LHCN-M2 (cell line): ENCODE measurements at regions not wholly inside any gene's neighbourhood (a gene's known extent, or its start where the extent isn't known, plus 50 kb on each side); places are given as distances from the start of the nearest gene placed in this dataset.

Source experiments
- DNase-seq: peaks from one replicate; pipeline ENCODE4 v3.0.0-alpha.2; 2012; ENCODE audit warnings: low read depth

DNA sequence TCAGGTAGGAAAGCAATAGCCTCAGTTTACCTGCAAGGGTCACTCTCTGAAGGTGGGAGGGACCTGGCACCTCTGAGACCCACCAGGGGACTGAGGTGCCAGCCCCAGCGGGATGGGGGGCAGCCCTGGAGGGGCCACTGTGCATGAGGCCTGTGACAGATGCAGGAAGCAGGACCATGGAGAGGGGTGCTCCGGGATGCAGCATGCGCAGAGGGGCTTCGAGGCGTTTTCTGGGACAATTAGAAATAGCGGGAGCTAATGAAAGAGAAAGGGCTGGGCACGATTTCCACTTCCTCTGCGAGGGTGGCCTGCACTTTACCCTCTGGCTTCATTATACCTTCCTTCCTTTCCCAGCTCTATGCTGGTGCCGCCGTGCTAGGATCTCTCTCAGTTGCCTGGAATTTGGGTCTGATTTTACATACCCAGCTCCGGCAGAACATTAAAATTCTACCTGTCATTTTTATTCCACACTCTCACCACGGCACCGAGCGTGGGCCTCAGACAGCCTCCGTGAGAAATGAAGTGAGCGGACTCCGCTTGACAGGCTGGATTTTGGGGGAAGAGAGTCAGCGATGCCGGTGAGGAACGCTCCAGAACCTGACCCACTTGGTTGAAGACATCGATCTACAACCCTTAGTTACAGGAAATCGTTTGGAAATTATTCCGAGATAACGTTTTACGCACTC is 333.9 kb upstream of the PFKP start:
- DNase-seq = no peak

DNA sequence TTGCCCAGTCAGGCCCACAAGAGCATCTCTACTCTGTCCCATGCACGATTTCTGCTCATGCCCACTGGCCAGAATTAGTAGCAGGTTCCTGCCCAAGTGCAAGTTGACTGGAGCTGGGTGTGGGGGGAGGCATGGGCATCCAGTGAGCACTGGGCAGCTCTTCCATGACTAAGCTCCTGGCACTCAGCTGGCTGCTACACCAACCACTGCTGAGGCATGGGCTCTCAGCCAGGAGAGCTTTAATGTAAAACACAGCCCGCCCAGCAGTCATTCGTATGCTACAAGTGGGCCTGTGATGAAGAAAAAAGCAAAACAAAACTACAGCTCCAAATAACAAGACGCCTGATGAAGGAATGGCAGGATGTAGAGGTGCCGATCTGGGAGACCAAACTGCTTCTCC is 335.4 kb upstream of the PFKP start:
- DNase-seq = no peak

DNA sequence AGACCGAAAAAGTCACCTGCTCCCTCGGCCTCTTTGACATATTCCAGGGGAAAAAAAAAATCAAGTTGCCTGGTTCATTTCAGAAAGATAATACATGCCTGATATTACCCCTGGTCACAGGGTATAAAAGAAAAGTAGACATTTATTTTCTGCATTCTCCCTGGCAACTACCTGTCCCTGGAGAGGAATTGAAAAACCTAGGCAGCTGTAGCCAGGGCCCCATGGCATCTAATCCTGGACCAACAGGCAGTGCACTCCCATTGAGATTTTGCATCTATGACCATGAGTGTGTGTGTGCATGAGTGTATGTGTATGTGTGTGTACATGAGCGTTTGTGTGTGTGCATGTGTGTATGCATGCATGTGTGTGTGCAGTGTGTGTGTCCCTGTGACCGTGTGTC is 338.2 kb upstream of the PFKP start:
- DNase-seq = no peak

DNA sequence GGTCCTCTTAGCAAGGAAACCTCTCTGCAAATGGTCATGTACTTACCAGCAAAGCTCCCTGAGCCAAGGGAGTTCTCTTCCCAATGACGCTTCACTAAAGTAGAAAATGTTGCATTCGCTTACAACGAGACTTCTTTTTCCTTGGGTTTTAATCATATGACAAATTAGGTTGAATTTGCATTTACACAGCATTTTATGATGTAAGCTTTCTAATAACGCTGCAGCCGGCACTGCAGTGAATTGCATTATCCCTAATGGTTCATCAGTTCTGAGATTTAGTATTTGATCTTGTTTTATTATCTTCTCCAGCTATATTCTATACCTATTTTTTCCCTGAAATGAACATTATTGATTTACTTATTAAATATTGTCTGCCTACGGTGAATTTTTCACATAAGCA is 339.3 kb upstream of the PFKP start:
- no peak for DNase-seq

DNA sequence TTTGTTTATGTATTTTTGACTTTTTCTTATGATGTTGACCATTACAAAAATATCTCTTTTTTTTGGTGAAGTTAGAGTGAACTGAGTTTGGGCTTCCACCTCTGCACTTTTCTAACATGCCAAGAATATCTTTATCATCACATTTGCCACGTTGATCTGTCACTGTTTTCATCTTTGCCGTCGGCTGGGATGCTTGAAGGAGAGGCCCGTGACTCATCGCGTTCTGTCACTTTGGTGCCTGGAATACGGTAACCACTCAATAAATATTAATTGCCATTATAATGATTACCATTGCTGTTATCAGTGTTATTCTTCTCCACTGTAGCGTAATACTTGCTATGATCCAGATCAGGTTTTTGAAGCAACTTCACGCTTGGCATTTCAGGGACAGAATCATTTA is 350.8 kb upstream of the PFKP start:
- DNase-seq = no peak

DNA sequence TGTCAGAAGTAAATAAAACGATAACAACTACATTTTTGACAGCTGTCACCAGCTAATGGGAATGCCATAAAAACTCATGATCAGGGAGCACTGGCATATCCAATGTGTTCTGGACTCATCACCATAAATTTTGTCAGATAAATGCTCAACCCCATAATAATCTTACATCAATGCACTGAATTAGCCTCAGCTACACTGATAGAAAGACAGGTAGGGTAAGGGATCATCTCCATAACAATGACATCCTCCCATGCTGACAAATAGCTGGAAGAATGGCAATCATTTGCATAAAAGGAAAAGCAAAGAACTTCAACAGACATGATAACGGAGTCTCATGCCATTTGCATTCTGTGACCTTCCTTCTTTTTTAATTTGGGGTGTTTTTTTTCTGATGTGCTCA is 352.8 kb upstream of the PFKP start:
- DNase-seq = no peak

DNA sequence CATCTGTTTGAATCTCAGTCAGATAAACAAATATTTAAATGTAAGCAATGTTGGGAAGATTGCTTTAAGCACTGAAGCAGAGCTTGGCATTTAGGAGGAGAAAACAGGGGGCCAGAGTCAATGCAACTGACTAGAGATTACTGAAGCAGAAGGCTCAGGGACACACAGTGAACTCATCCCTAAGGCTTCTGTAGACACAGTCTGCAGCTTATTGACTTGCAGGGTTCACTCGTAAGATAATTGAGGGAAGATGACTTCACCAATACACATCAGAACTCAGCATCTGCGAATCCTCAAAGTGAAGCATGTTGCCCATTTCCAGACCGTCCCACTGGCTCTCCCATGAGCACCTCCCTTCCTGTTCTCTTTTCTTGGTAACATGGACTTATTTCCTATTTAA is 363.4 kb upstream of the PFKP start:
- no peak for DNase-seq

DNA sequence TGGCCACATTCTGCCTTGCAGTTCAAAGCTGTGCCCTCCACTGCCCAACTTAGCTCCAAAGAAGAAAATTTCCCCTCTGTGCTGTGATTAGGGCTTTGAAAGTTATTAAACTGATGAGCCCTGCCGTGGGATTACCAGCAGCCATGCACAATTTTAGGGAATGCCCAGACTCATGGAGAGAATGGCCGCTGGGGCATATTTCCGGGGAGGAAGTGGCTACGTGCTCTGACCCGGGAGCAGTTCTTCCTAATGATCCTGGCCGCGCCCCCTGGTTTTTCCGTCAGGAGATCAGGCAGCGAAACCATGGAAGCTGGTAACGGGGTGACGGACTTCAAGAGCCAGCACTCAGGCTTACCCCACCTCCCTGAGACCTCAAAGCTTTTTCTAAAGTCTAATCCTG is 365.5 kb upstream of the PFKP start:
- DNase-seq = no peak

DNA sequence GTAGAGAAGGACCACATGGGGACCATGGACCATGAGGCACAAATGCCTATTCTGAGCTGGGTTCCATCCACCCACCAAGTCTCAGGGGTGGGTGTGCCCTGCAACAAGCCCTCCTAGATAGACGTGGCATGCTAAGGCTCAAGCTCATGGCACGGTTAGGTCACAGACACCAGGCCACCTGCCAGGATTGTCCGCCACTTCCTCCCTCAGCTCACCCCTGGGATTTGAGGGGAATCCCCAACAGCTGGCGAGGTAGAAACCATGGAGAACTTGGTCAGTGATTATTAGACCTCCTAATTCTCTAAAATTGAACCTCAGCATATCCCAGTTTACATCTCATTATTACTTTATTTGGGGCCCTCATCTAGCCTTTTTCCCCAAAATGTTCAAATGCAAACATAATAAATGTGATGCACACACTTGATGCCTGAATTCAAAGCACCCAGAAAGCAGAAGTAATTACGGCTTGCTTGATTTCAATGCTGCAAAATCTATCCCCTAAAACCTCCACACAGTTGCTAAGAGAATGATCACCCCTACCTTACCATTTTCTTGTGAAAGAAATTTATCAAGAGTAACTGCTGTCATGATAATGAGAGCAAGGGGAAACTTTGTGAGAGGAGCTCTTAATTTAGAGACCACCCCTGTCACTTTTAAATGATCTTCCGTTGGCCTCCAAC is 366.6 kb upstream of the PFKP start:
- no peak for DNase-seq

DNA sequence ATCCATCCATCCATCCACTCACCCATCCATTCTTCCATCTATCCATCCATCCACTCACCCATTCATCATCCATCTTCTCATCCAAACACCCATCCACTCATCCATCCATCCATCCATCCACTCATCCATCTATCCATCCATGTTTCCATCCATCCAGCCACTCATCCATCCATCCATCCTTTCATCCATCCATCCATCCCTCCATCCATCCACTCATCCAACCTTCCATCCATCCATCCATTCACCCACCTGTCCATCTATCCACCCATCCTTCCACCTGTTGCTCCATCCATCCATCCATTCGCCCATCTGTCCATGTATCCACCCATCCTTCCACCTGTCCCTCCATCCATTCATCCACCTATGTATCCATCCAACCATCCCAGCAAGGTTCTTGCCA is 378.4 kb upstream of the PFKP start:
- DNase-seq = no peak

DNA sequence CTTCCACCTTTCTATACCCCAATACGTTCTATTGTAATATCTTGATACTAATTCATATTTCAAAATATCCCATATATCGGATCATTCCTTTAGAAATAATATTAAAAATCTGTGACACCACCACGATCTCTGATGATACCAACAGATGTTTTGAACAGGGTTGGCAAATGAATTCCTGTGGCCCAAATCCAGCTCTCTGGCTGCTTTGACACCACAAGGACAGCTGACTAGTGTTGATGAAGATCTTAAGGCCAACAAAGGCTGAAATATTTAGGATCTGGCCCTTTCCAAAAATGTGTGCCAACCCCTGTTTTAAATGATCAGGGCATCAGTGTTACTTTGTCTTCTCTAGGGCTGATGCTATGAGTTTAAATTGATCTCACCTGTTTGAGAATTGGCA is 380.7 kb upstream of the PFKP start:
- no peak for DNase-seq

DNA sequence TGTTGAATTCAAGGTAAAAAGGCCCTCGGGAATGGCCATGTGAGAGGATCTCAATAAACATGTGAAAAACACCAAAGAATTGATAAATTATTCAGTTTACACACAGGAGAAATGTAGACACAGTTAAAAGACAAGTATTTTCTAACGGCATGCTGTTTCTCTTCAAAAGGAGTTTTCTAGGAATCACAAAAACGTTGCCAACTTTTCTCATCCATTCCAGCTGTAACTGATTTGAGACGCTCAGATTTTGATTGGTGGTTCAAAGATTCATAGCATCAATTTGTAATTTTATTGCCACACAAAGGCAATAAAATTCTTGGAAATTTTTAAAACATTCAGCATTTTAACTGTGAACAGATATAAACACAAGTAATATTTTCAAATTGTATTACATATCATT is 384.9 kb upstream of the PFKP start:
- no peak for DNase-seq

DNA sequence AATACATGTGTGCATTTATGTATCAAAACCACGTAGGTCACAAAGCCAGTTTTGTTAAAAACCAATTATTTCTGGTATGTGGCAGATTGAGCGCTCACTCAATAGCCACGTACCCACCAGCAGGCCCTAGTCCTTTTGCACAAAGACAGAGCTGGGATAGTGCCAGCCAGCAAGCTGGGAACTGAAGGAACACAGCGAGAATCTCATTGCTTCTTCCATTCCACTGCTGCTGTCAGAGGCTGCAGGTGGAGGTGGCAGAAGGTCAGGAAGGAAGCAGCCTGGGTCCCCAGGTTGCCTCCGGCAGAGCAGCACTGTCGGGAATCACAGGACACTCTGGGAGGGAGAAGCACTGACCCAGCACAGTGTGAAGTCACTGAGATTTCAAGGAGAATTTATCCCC is 385.5 kb upstream of the PFKP start:
- no peak for DNase-seq

DNA sequence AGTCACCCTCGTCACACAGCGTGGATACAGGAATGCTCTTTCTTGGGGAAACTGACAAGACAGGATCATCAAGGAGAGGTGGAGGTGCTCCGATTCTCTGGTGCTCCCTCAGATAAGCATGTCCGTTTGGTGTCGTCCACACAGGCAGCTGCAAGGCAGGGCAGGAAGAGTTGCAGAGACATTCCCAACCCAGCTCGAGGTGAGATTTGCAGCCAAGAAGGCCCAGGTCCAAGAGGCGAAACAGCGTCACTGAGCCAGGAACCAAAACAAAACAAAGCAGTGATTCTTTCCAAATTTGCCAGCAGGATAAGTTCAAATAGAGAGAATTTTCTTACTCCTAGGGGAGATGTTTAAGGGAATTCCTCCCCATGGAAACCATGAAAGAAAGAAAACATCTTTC is 386.5 kb upstream of the PFKP start:
- DNase-seq = no peak

DNA sequence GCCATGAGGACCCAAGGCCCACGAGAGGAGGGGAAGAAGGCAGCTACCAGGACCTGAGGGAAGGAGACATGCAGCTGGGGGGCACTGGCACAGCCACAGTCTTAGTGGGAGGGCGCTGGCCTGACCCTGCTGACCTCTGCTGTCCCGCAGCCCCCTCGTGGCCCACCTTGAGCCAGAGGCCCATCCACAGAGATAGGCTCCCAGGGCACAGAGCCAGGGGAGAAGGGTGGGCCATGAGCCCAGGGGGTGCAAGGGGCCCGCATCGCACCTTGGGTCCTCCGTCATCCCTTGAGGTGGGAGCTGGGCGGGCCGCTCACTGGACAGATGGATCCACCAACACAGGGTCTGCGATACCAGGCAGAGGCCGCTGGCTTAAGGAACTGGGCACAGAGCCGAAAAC is 387.7 kb upstream of the PFKP start:
- no peak for DNase-seq

DNA sequence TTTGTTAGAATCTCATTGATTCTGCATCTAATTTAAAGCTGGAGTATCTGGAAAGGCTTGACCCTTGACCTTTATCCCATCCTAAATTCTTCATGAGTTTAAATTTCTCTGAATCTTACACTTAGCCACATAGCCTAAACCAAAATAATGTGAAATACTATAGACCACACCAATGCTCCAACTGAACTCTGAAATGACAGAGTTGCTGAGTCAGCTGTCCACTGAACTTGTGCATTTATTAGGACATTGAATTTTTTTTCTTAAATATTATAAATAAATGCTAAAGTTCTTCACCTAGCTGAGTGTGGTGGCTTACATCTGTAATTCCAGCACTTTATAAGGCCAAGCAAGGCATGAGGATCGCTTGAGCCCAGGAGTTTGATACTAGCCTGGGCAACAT is 390.9 kb upstream of the PFKP start:
- DNase-seq = no peak

DNA sequence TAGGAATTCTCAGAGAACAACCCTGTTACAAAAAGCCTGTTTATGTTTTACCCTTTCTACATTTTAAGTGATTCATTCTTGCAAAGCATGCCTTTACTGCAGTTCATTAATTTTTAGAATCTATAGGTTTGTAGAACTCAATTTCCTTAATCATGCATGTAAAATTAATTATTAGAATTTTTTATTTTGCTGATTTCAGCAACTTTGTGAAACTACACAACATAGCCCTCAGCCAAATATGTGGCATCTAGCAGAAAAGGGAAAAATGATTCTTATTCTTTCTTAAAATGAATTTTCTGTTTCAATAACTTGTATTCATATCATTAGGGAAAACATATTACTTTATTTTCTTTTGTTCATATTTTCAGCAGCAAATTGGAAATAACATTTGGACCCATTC is 392.9 kb upstream of the PFKP start:
- DNase-seq = no peak

DNA sequence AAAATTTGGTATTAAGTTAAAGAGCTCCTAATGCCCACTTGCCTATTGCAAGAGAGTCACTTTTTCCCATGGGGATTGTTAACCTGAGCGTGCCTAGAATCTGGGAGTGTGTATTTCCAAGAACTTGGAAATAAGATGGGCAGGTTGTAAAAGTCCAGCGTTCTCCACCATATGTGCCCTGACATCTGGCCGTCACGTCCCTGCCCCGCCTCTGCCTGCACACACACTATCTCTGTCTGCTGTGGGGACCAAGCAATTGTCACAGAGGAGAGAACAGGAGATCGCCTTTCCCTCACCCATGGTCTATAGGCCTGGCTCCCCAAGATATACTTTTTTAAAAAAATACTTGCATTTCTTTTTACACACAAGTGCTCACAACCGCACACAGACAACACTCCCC is 396.5 kb upstream of the PFKP start:
- no peak for DNase-seq

DNA sequence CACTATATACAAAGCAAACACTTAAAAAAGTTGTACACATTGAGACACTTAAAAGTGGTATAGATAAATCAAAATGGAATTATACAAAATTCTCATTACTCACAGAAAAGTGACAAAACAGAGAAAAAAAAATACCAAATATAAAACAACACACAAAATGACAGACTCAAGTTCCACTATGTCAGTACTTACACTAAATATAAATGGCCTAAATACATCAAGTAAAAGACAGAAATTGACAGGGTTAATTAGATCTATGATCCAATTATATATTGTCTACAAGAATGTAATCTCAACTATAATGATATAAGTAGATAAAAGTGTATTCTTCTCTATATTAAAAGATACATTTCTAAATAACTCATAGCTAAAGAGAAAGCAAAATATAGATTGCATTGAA is 401.6 kb upstream of the PFKP start:
- DNase-seq = no peak

DNA sequence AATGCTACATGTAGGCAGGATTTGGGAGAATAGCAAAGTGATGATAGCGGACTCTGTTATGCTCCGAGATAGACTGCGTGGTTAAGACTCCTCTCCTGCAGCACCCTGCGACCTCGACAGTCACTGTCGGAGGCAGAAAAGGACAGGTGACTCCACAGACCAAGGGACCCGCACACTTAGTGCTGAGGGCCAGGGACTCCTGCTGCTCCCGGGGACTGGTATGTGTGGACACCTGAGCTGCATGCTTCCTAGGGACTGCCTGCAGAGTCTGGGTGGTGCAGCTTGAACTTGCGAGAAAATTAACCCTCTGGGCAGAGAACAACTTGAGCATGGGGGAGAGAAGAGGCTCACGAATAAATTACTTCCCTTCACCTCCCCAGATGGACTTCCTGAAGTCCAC is 407.1 kb upstream of the PFKP start:
- DNase-seq = no peak

DNA sequence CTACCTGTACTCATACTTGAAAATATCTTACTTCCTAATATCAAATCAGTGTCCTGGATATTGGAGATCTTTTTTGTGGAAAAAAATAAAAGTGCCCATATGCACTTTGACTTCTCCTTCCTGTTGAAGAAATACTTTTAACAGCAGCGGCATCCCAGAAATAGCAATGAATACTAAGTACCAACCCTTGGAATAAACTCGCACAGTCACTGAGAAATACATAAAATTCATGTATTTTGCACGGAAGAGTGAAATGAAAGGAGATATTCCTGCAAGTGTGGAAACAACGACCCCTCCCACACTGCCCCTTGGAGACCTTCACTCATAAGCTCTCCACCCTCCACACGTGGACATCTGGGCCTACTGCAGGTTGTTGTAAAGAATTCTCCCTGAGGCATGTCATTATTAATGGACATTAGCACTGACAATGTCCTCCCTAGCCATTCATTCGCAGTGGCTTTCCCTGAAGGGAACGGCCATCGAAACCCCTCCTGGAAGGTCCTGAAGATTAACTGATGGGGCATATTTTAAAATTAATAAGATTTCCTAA is 407.6 kb upstream of the PFKP start:
- DNase-seq = no peak

DNA sequence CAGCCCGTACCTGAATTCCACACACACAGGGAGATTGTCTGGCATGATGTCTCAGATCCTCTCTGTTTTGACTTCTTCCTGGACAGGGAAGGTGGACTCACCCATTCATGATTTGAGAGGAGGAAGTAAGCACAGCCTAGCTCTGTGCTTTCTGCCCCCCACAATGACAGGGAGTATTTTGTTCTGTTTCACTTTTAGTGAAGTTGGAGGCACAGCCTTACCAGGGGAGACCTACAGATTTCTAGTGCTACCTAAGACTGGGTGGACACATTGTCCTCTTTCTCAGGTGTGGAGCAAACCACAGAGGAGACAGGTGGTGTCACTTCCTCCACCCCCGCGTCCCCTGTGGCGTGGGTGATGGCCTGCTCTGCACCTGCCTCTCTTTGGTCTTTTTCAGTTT is 408.6 kb upstream of the PFKP start:
- no peak for DNase-seq

DNA sequence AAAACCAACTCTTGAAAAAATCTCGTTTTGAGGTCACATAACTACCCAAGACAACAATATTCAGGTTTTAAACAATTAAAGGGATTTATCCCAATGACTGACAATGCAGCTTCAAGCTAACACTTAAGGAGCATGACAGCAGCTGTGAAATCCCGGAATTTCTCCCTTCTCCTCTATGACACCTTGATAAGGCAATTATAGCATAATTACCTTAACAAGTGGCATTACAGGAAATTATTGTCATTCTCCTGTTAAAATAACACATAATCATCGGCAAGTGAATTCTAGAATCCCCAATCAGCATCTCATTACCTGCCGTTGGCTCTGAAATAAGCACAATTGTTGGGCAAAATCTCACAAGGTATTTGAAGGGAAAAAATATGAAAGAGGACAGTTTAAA is 417.0 kb upstream of the PFKP start:
- DNase-seq = no peak

DNA sequence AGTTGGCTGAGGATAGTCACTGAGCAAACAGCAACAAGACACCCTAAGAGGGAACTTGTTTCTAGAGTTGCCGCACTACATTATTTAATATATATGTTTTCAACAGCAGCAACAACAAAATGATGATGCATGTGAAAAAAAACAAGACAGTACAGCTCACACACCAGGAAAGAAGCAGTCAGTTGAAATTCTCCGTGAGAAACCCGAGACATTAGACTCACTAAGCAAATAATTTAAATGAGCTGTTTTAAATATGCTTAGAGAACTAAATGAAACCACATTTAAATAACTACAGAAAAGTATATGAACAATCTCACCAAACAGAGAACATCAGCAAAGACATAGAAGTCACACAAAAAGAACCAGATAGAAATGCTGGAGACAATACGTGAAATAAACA is 426.3 kb upstream of the PFKP start:
- DNase-seq = no peak
